GM12878 (cell line): ENCODE measurements at regions not wholly inside any gene's neighbourhood (a gene's known extent, or its start where the extent isn't known, plus 50 kb on each side); places are given as distances from the start of the nearest gene placed in this dataset.

Experiments used
- ATAC-seq: fragments of 200-7000 bp; cut with Tn5 transposase; 3 replicates; pipeline ENCODE4 v1.9.1; 2020; ENCODE audit warnings: mild to moderate bottlenecking, moderate library complexity
- BruUV-seq: library from RNA; stranded (reverse); fragments of 400-500 nt; replicated peaks from 2 replicates; lab custom pipeline; 2021; lab: Mats Ljungman, UMichigan
- CTCF ChIA-PET: fragments of 300-600 bp; sonication (Branson Sonifier 250); formaldehyde crosslinking; extraction: SDS; loops from one replicate; lab custom pipeline; 2021; ENCODE audit warnings: inconsistent platforms; lab: Yijun Ruan, JAX
- POLR2A ChIA-PET: fragments of 350-600 bp; formaldehyde crosslinking; extraction: SDS; loops from one replicate; lab custom pipeline; 2021; ENCODE audit warnings: inconsistent platforms; lab: Charles Lee
- RAD21 ChIA-PET: fragments of 300-600 bp; sonication (Branson Sonifier 250); formaldehyde crosslinking; loops from one replicate; lab custom pipeline; 2023; ENCODE audit warnings: antibody characterized with exemption; ENCODE audit not compliant: unreplicated experiment; lab: Charles Lee
- SMC1A ChIA-PET: fragments of 300-600 bp; sonication (Branson Sonifier 250); formaldehyde crosslinking; loops from one replicate; lab custom pipeline; 2023; ENCODE audit not compliant: unreplicated experiment, uncharacterized antibody; lab: Charles Lee
- DNase-seq: peaks from one replicate; pipeline ENCODE4 v3.0.0-alpha.2; 2011; ENCODE audit warnings: low read depth, low spot score
- FAIRE-seq: peaks from 3 replicates; lab custom pipeline; 2011; peaks lifted over from hg19 to GRCh38; lab: Jason Lieb, UNC
- H2AFZ ChIP-seq: 2 replicates; pipeline ENCODE4 v1.6.0; 2011; ENCODE audit warnings: low read depth, low read length, control low read depth; ENCODE audit not compliant: control insufficient read depth
- H3K27ac ChIP-seq: 2 replicates; pipeline ENCODE4 v1.5.1; 2011; ENCODE audit warnings: control low read depth; ENCODE audit not compliant: control insufficient read depth, insufficient read depth
- H3K27me3 ChIP-seq, 2 experiments: replicated peaks in 1 of 2; 2 replicates each; pipeline versions ENCODE4 v1.6.0 to v1.6.1; 2011; ENCODE audit warnings: low read length in 1 of 2; ENCODE audit not compliant: control insufficient read depth in 2 of 2, insufficient read depth in 2 of 2
- H3K36me3 ChIP-seq, 2 experiments: 2 replicates each; pipeline ENCODE4 v1.5.1; 2011; ENCODE audit warnings: low read length in 1 of 2; ENCODE audit not compliant: control insufficient read depth in 2 of 2, insufficient read depth in 2 of 2
- H3K4me1 ChIP-seq: 2 replicates; pipeline ENCODE4 v1.6.1; 2011; ENCODE audit warnings: mild to moderate bottlenecking, low read length, moderate library complexity, mixed read lengths; ENCODE audit not compliant: control insufficient read depth, insufficient read depth
- H3K4me2 ChIP-seq: 2 replicates; pipeline ENCODE4 v1.6.0; 2011; ENCODE audit warnings: control low read depth; ENCODE audit not compliant: control insufficient read depth, insufficient read depth
- H3K4me3 ChIP-seq: fragments of 200-600 bp; sonication (generic); 2 replicates; pipeline ENCODE4 v1.5.1; 2016
- H3K79me2 ChIP-seq: 2 replicates; pipeline ENCODE4 v1.6.0; 2011; ENCODE audit warnings: low read length; ENCODE audit not compliant: control insufficient read depth, insufficient read depth
- H3K9ac ChIP-seq: 2 replicates; pipeline ENCODE4 v1.8.0; 2011; ENCODE audit warnings: low read length, control low read depth, mixed read lengths; ENCODE audit not compliant: control insufficient read depth, insufficient read depth
- H3K9me3 ChIP-seq: replicated peaks from 3 replicates; pipeline ENCODE4 v1.5.1; 2011; ENCODE audit warnings: mild to moderate bottlenecking, low read length; ENCODE audit not compliant: control insufficient read depth, insufficient read depth
- H4K20me1 ChIP-seq: 2 replicates; pipeline ENCODE4 v1.6.0; 2011; ENCODE audit not compliant: control insufficient read depth, insufficient read depth
- CBX3 ChIP-seq: fragments of 200-600 bp; sonication (generic); IDR thresholded peaks from 2 replicates; pipeline ENCODE4 v1.6.1; 2016; ENCODE audit warnings: low read depth, borderline replicate concordance
- EGR1 ChIP-seq, 2 experiments: IDR thresholded peaks; 1 replicate in 1 of 2; 2 replicates in 1 of 2; pipeline ENCODE4 v1.6.1; 2011 to 2012; ENCODE audit warnings: low read depth in 2 of 2, low read length in 2 of 2, borderline replicate concordance in 1 of 2, mild to moderate bottlenecking in 1 of 2, moderate library complexity in 1 of 2
- EZH2 ChIP-seq: IDR thresholded peaks from 2 replicates; pipeline ENCODE4 v1.6.1; 2012; ENCODE audit warnings: low read depth, mild to moderate bottlenecking, control low read depth, inconsistent platforms, low read length, borderline replicate concordance; ENCODE audit not compliant: control insufficient read depth
- HCFC1 ChIP-seq: fragments of 150-350 bp; IDR thresholded peaks from 2 replicates; pipeline ENCODE4 v1.6.1; 2014; ENCODE audit warnings: low read length
- NBN ChIP-seq: fragments of 450-650 bp; IDR thresholded peaks from 2 replicates; pipeline ENCODE4 v1.6.1; 2016
- PML ChIP-seq: IDR thresholded peaks from 2 replicates; pipeline ENCODE4 v1.6.1; 2012; ENCODE audit warnings: low read length, inconsistent platforms
- RFX5 ChIP-seq: IDR thresholded peaks from 2 replicates; pipeline ENCODE4 v1.6.1; 2011; ENCODE audit warnings: low read depth, low read length, improper control_type of control experiment
- SMARCA5 ChIP-seq: fragments of 450-650 bp; IDR thresholded peaks from 2 replicates; pipeline ENCODE4 v1.6.1; 2017; ENCODE audit warnings: mild to moderate bottlenecking
- TBL1XR1 ChIP-seq: IDR thresholded peaks from 2 replicates; pipeline ENCODE4 v1.6.1; 2012; ENCODE audit warnings: low read depth, low read length, improper control_type of control experiment
- WGBS: methylation state at CpG from one replicate; pipeline ENCODE4 v1.1.6; 2016; ENCODE audit warnings: low lambda C conversion rate; ENCODE audit not compliant: insufficient replicate concordance, insufficient coverage; ENCODE audit errors: missing lambda C conversion rate; 5-methylcytosine and 5-hydroxymethylcytosine counted together
- in situ Hi-C: fragments of 300-500 bp; cut with MboI; formaldehyde crosslinking; loops from 9 replicates; pipeline ENCODE4 v1.14.3; 2018; ENCODE audit warnings: mixed read lengths
- intact Hi-C: fragments of 100-400 bp; cut with micrococcal nuclease; formaldehyde crosslinking; loops from one replicate; pipeline ENCODE4 v1.14.2; 2022; ENCODE audit not compliant: unreplicated experiment

GRCh38 chr20:40943591-40943990, 85.0 kb upstream of the TOP1 start:
- H3K36me3 ChIP-seq = no peaks in the 10 kb centered on the region
- in situ Hi-C loops = no loop called here
- H3K4me1 ChIP-seq = peaks cover 14% of the 10 kb centered on the region
- RAD21 ChIA-PET = interaction anchor here (1.6 kb wide), 1 partner anchor 26 kb away, joined by 4 read pairs; no protein-coding TSS in a partner anchor
- no peaks in the 10 kb centered on the region for H3K79me2 ChIP-seq
- no peak overlapping the region for H3K27ac ChIP-seq
- H2AFZ ChIP-seq = no peak overlapping the region
- CTCF ChIA-PET = interaction anchor here (1.1 to 2.5 kb wide), 3 partner anchors 19 to 202 kb away, joined by 3 to 8 read pairs (median 6); no protein-coding TSS in a partner anchor
- POLR2A ChIA-PET = no interaction called here
- TF ChIP-seq HCFC1 (no peak), NBN (no peak), PML (no peak), TBL1XR1 (no peak), RFX5 (no peak), EGR1 (IDR thresholded peaks at IDR 0.05; ENCODE audit: borderline replicate concordance in 1 of 2, low read depth in 2 of 2, low read length in 2 of 2) (no peak)
- ATAC-seq (no peak), FAIRE-seq (no peak), DNase-seq (no peak)
- no TSS peak for BruUV-seq
- H3K4me2 ChIP-seq = no peak overlapping the region
- H3K27me3 ChIP-seq = no peaks in the 10 kb centered on the region
- no peak overlapping the region for H3K4me3 ChIP-seq
- no peak overlapping the region for H3K9ac ChIP-seq
- intact Hi-C loops = no loop called here
- SMC1A ChIA-PET = interaction anchor here (1.1 to 1.4 kb wide), 3 partner anchors 10 to 50 kb away, joined by 3 to 4 read pairs (median 4); no protein-coding TSS in a partner anchor
- no peaks in the 10 kb centered on the region for H4K20me1 ChIP-seq
- no peaks in the 10 kb centered on the region for H3K9me3 ChIP-seq
- 0% methylated on average over 2 of the region's 2 CpGs for WGBS

- ChIA-PET RAD21 (interaction anchor here (1.2 kb wide), 1 partner anchor 202 kb away, joined by 3 read pairs; no protein-coding TSS in a partner anchor), SMC1A (interaction anchor here (0.9 kb wide), 1 partner anchor 205 kb away, joined by 3 read pairs; no protein-coding TSS in a partner anchor), POLR2A (no interaction called here), CTCF (interaction anchor here (0.9 to 2.5 kb wide), 5 partner anchors 18 to 206 kb away, joined by 3 to 11 read pairs (median 5); no protein-coding TSS in a partner anchor)
- intact Hi-C loops (no loop called here), in situ Hi-C loops (no loop called here)
- Histone ChIP-seq H3K4me3 (no peak overlapping the region), H4K20me1 (no peaks in the 10 kb centered on the region), H3K79me2 (no peaks in the 10 kb centered on the region), H2AFZ (no peak overlapping the region), H3K9me3 (no peaks in the 10 kb centered on the region), H3K4me2 (no peak overlapping the region), H3K9ac (no peak overlapping the region), H3K27me3 (no peaks in the 10 kb centered on the region), H3K36me3 (no peaks in the 10 kb centered on the region), H3K27ac (no peak overlapping the region), H3K4me1 (peaks cover 14% of the 10 kb centered on the region)
- 34% methylated on average over 5 of the region's 5 CpGs for WGBS
- FAIRE-seq (no peak), ATAC-seq (no peak), DNase-seq (no peak)
- BruUV-seq = no TSS peak
- TF ChIP-seq SMARCA5 (no peak), EZH2 (no peak), CBX3 (no peak)
Observed at GRCh38 chr20:40945189-40945588, 83.4 kb upstream of the TOP1 start.
